ENCODE measurements at regions not wholly inside any gene's neighbourhood (a gene's known extent, or its start where the extent isn't known, plus 50 kb on each side); places are given as distances from the start of the nearest gene placed in this dataset.

- DNase-seq (ENCODE audit: low read depth in 4 of 4, low spot score in 1 of 4) = no peak
Observed at GRCh38 chr20:22408521-22409402, 175.6 kb downstream of the FOXA2 start.

- no peak for DNase-seq (ENCODE audit: low read depth in 4 of 4, low spot score in 1 of 4)
Observed at GRCh38 chr20:22407237-22408193, 176.9 kb downstream of the FOXA2 start.

- DNase-seq (ENCODE audit: low read depth in 4 of 4, low spot score in 1 of 4) = no peak
Observed at GRCh38 chr20:22404419-22405170, 179.8 kb downstream of the FOXA2 start.

- no peak for DNase-seq (ENCODE audit: low read depth in 4 of 4, low spot score in 1 of 4)
Observed at GRCh38 chr20:22403632-22404361, 180.6 kb downstream of the FOXA2 start.

GRCh38 chr20:22403022-22403631 is 181.2 kb downstream of the FOXA2 start:
- DNase-seq (ENCODE audit: low read depth in 4 of 4, low spot score in 1 of 4) = no peak

- DNase-seq (ENCODE audit: low read depth in 4 of 4, low spot score in 1 of 4) = no peak
Observed at GRCh38 chr20:22402550-22402949, 181.8 kb downstream of the FOXA2 start.

GRCh38 chr20:22400440-22400839 is 183.9 kb downstream of the FOXA2 start:
- DNase-seq (ENCODE audit: low read depth in 4 of 4, low spot score in 1 of 4) = no peak

GRCh38 chr20:22394583-22394982 is 189.8 kb downstream of the FOXA2 start:
- no peak for DNase-seq (ENCODE audit: low read depth in 4 of 4, low spot score in 1 of 4)

GRCh38 chr20:22390543-22390903 is 193.8 kb downstream of the FOXA2 start:
- no peak for DNase-seq (ENCODE audit: low read depth in 4 of 4, low spot score in 1 of 4)

GRCh38 chr20:22389836-22390542 is 194.4 kb downstream of the FOXA2 start:
- DNase-seq (ENCODE audit: low read depth in 4 of 4, low spot score in 1 of 4) = no peak

GRCh38 chr20:22387452-22387851 is 196.9 kb downstream of the FOXA2 start:
- DNase-seq (ENCODE audit: low read depth in 4 of 4, low spot score in 1 of 4) = no peak

- DNase-seq (ENCODE audit: low read depth in 4 of 4, low spot score in 1 of 4) = no peak
Observed at GRCh38 chr20:22386306-22386623, 198.1 kb downstream of the FOXA2 start.

- DNase-seq (ENCODE audit: low read depth in 4 of 4, low spot score in 1 of 4) = no peak
Observed at GRCh38 chr20:22385602-22386305, 198.6 kb downstream of the FOXA2 start.

- DNase-seq (ENCODE audit: low read depth in 4 of 4, low spot score in 1 of 4) = no peak
Observed at GRCh38 chr20:22384978-22385377, 199.4 kb downstream of the FOXA2 start.

GRCh38 chr20:22383156-22383555 is 201.2 kb downstream of the FOXA2 start:
- no peak for DNase-seq (ENCODE audit: low read depth in 4 of 4, low spot score in 1 of 4)

- DNase-seq (ENCODE audit: low read depth in 4 of 4, low spot score in 1 of 4) = no peak
Observed at GRCh38 chr20:22382742-22383141, 201.6 kb downstream of the FOXA2 start.

GRCh38 chr20:22381812-22382416 is 202.5 kb downstream of the FOXA2 start:
- no peak for DNase-seq (ENCODE audit: low read depth in 4 of 4, low spot score in 1 of 4)

GRCh38 chr20:22379472-22379871 is 204.9 kb downstream of the FOXA2 start:
- DNase-seq (ENCODE audit: low read depth in 4 of 4, low spot score in 1 of 4) = no peak

Data from stimulated activated CD4-positive, alpha-beta T cell treated with anti-CD3 and anti-CD28 coated beads, Interleukin-1b, Interleukin-23, amount 100 ng/mL, for 24 hours (primary cell).